Neural cell (in vitro differentiated cells): ENCODE measurements at regions not wholly inside any gene's neighbourhood (a gene's known extent, or its start where the extent isn't known, plus 50 kb on each side); places are given as distances from the start of the nearest gene placed in this dataset.

Source experiments
- CTCF ChIP-seq: fragments of 450-650 bp; IDR thresholded peaks from 2 replicates; pipeline ENCODE4 v1.5.1; 2014; ENCODE audit warnings: antibody characterized with exemption, mild to moderate bottlenecking, moderate library complexity; ENCODE audit not compliant: poor library complexity, severe bottlenecking
- EP300 ChIP-seq: fragments of 450-650 bp; conservative IDR thresholded peaks from 2 replicates; pipeline ENCODE4 v1.6.1; 2014; ENCODE audit warnings: antibody characterized with exemption, mild to moderate bottlenecking, moderate library complexity; ENCODE audit not compliant: poor library complexity, severe bottlenecking
- POLR2AphosphoS5 ChIP-seq: IDR thresholded peaks from 2 replicates; pipeline ENCODE4 v1.6.1; 2012
- RAD21 ChIP-seq: fragments of 450-650 bp; conservative IDR thresholded peaks from 2 replicates; pipeline ENCODE4 v1.6.1; 2014; ENCODE audit warnings: antibody characterized with exemption, mild to moderate bottlenecking, moderate library complexity
- REST ChIP-seq: IDR thresholded peaks from 2 replicates; pipeline ENCODE4 v1.6.1; 2012; ENCODE audit warnings: borderline replicate concordance
- SMC3 ChIP-seq: fragments of 450-650 bp; conservative IDR thresholded peaks from 2 replicates; pipeline ENCODE4 v1.6.1; 2014; ENCODE audit warnings: antibody characterized with exemption, mild to moderate bottlenecking, moderate library complexity; ENCODE audit not compliant: poor library complexity

GRCh38 chr4:83679692-83680091, 143.8 kb downstream of the GPAT3 start:
- TF ChIP-seq POLR2AphosphoS5 (no peak), CTCF (no peak), EP300 (no peak), RAD21 (no peak), REST (no peak), SMC3 (no peak)
